ENCODE measurements at regions not wholly inside any gene's neighbourhood (a gene's known extent, or its start where the extent isn't known, plus 50 kb on each side); places are given as distances from the start of the nearest gene placed in this dataset.

DNA sequence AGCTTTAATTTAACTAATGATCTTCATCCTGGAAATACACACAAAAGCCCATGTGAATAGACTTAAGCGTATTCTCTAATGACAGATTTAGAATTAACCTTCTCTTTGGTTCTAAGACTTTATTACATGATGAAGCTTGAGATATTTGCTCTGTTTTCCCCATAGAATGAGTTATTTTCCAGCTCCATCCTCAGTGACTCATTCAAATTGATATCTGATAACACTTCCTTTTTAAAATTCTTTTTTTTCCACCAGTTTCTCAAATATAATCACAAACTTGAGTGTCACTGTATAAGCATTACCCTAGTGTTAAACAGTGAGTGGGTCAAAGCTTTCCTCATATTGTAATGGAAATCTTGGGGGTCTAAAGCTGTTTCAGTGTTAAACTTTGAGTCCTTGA is 535.8 kb downstream of the KCNA4 start:
- POLR2A ChIA-PET: no interaction called here
- H3K27ac ChIP-seq (ENCODE audit: extremely low read depth, low read depth, low read length): no peak overlapping the region
- no peaks in the 10 kb centered on the region for H3K4me1 ChIP-seq (ENCODE audit: control insufficient read depth, insufficient read depth, low read length)
- no peaks in the 10 kb centered on the region for H3K9me3 ChIP-seq (ENCODE audit: control insufficient read depth, insufficient read depth, low read depth, low read length)
- TF ChIP-seq ZNF561 (tag by site-specific recombination; IDR thresholded peaks at IDR 0.05; ENCODE audit: borderline replicate concordance): no peak
- no peak for TF ChIP-seq ZNF302 (tag by site-specific recombination; IDR thresholded peaks at IDR 0.05; ENCODE audit: low read depth)
- TF ChIP-seq ZNF549 (tag by site-specific recombination; IDR thresholded peaks at IDR 0.05): no peak
- no peak for TF ChIP-seq ZNF37A (tag by site-specific recombination; IDR thresholded peaks at IDR 0.05)
- no peak for TF ChIP-seq ZNF785 (tag by site-specific recombination; IDR thresholded peaks at IDR 0.05)
- no peak for TF ChIP-seq ZNF544 (tag by site-specific recombination; IDR thresholded peaks at IDR 0.05)
- TF ChIP-seq, protein P1, sequence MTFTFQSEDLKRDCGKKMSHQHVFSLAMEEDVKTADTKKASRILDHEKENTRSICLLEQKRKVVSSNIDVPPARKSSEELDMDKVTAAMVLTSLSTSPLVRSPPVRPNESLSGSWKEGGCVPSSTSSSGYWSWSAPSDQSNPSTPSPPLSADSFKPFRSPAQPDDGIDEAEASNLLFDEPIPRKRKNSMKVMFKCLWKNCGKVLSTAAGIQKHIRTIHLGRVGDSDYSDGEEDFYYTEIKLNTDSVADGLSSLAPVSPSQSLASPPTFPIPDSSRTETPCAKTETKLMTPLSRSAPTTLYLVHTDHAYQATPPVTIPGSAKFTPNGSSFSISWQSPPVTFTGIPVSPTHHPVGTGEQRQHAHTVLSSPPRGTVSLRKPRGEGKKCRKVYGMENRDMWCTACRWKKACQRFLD (tag by site-specific recombination; IDR thresholded peaks at IDR 0.05): no peak
- no peak for TF ChIP-seq ZNF266 (tag by site-specific recombination; IDR thresholded peaks at IDR 0.05; ENCODE audit: low read depth)
- TF ChIP-seq, protein P2, sequence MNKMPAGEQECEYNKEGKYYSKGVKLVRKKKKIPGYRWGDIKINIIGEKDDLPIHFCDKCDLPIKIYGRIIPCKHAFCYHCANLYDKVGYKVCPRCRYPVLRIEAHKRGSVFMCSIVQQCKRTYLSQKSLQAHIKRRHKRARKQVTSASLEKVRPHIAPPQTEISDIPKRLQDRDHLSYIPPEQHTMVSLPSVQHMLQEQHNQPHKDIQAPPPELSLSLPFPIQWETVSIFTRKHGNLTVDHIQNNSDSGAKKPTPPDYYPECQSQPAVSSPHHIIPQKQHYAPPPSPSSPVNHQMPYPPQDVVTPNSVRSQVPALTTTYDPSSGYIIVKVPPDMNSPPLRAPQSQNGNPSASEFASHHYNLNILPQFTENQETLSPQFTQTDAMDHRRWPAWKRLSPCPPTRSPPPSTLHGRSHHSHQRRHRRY (tag by site-specific recombination; IDR thresholded peaks at IDR 0.05): no peak
- TF ChIP-seq, protein P3, sequence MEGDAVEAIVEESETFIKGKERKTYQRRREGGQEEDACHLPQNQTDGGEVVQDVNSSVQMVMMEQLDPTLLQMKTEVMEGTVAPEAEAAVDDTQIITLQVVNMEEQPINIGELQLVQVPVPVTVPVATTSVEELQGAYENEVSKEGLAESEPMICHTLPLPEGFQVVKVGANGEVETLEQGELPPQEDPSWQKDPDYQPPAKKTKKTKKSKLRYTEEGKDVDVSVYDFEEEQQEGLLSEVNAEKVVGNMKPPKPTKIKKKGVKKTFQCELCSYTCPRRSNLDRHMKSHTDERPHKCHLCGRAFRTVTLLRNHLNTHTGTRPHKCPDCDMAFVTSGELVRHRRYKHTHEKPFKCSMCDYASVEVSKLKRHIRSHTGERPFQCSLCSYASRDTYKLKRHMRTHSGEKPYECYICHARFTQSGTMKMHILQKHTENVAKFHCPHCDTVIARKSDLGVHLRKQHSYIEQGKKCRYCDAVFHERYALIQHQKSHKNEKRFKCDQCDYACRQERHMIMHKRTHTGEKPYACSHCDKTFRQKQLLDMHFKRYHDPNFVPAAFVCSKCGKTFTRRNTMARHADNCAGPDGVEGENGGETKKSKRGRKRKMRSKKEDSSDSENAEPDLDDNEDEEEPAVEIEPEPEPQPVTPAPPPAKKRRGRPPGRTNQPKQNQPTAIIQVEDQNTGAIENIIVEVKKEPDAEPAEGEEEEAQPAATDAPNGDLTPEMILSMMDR (tag by site-specific recombination; IDR thresholded peaks at IDR 0.05): no peak
- no peak for TF ChIP-seq YY2 (tag by site-specific recombination; IDR thresholded peaks at IDR 0.05)
- no peak for TF ChIP-seq ZNF202 (tag by site-specific recombination; IDR thresholded peaks at IDR 0.05; ENCODE audit: borderline replicate concordance)
- H3K4me3 ChIP-seq (ENCODE audit: low read depth, low read length): no peak overlapping the region
- H3K36me3 ChIP-seq (ENCODE audit: control insufficient read depth in 2 of 2, insufficient read depth in 1 of 2, low read length in 2 of 2): no peaks in the 10 kb centered on the region
- CTCF ChIA-PET: no interaction called here

DNA sequence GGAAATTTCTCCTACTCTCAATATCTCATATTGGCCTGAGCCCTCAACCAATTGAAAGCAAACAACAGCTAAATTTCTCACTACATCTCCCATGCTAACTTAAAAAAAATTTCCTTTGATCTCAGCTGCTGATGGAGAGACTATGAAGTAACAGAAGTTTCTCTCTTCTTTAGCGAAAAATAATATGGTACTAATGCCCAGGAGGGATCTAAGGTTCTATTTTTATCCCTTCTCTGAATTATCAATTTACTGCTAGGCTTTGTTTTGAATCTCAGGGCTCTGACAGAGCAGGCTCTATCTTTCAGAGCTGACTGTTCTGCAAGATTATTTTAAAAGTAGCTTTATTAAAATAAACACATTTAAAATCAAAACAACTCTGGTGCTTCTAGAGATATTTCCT is 558.6 kb downstream of the KCNA4 start:
- TF ChIP-seq MZF1 (tag by site-specific recombination; IDR thresholded peaks at IDR 0.05; ENCODE audit: borderline replicate concordance) (no peak), GFI1B (tag by site-specific recombination; IDR thresholded peaks at IDR 0.05) (no peak), ZNF169 (tag by site-specific recombination; IDR thresholded peaks at IDR 0.05) (no peak), ZNF266 (tag by site-specific recombination; IDR thresholded peaks at IDR 0.05; ENCODE audit: low read depth) (no peak), ZNF223 (tag by site-specific recombination; IDR thresholded peaks at IDR 0.05) (no peak), ZNF558 (tag by site-specific recombination; IDR thresholded peaks at IDR 0.05) (no peak), ZNF473 (tag by site-specific recombination; IDR thresholded peaks at IDR 0.05) (no peak), ZNF544 (tag by site-specific recombination; IDR thresholded peaks at IDR 0.05) (no peak), ZNF843 (tag by site-specific recombination; IDR thresholded peaks at IDR 0.05) (no peak), ZNF211 (tag by site-specific recombination; IDR thresholded peaks at IDR 0.05; ENCODE audit: low read depth) (no peak), ZNF391 (tag by site-specific recombination; IDR thresholded peaks at IDR 0.05; ENCODE audit: borderline replicate concordance, low read depth) (no peak)
- TF ChIP-seq, protein P4, sequence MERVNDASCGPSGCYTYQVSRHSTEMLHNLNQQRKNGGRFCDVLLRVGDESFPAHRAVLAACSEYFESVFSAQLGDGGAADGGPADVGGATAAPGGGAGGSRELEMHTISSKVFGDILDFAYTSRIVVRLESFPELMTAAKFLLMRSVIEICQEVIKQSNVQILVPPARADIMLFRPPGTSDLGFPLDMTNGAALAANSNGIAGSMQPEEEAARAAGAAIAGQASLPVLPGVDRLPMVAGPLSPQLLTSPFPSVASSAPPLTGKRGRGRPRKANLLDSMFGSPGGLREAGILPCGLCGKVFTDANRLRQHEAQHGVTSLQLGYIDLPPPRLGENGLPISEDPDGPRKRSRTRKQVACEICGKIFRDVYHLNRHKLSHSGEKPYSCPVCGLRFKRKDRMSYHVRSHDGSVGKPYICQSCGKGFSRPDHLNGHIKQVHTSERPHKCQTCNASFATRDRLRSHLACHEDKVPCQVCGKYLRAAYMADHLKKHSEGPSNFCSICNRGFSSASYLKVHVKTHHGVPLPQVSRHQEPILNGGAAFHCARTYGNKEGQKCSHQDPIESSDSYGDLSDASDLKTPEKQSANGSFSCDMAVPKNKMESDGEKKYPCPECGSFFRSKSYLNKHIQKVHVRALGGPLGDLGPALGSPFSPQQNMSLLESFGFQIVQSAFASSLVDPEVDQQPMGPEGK (tag by site-specific recombination; IDR thresholded peaks at IDR 0.05): no peak
- no peaks in the 10 kb centered on the region for H3K9me3 ChIP-seq (ENCODE audit: control insufficient read depth, insufficient read depth, low read depth, low read length)
- no peaks in the 10 kb centered on the region for H3K4me1 ChIP-seq (ENCODE audit: control insufficient read depth, insufficient read depth, low read length)
- no peak overlapping the region for H3K4me3 ChIP-seq (ENCODE audit: low read depth, low read length)
- ChIA-PET POLR2A (no interaction called here), CTCF (interaction anchor here (1.6 kb wide), 1 partner anchor 26 kb away, joined by 5 read pairs; no protein-coding TSS in a partner anchor)
- H3K36me3 ChIP-seq (ENCODE audit: control insufficient read depth in 2 of 2, insufficient read depth in 1 of 2, low read length in 2 of 2): no peaks in the 10 kb centered on the region
- no peak overlapping the region for H3K27ac ChIP-seq (ENCODE audit: extremely low read depth, low read depth, low read length)
